Testis (tissue), 2 donors: ENCODE measurements at regions not wholly inside any gene's neighbourhood (a gene's known extent, or its start where the extent isn't known, plus 50 kb on each side); places are given as distances from the start of the nearest gene placed in this dataset.

Experiments
- DNase-seq: peaks from one replicate; pipeline ENCODE4 v3.0.0-alpha.2; 2019
- H3K27ac ChIP-seq, 2 donors: fragments of 200-600 bp; sonication (generic); one replicate each; pipeline ENCODE4 v1.5.1; 2019
- H3K27me3 ChIP-seq: fragments of 200-600 bp; sonication (generic); one replicate; pipeline ENCODE4 v1.5.1; 2019
- H3K36me3 ChIP-seq: fragments of 200-600 bp; sonication (generic); one replicate; pipeline ENCODE4 v1.5.1; 2017; ENCODE audit warnings: low read depth; ENCODE audit errors: missing control alignments
- H3K4me1 ChIP-seq: fragments of 200-600 bp; sonication (generic); one replicate; pipeline ENCODE4 v1.5.1; 2019
- H3K4me3 ChIP-seq, 2 donors: fragments of 200-600 bp; sonication (generic); one replicate each; pipeline ENCODE4 v1.5.1; 2017 to 2019
- H3K9me3 ChIP-seq: fragments of 200-600 bp; sonication (generic); one replicate; pipeline ENCODE4 v1.5.1; 2017
- POLR2A ChIP-seq: fragments of 450-650 bp; IDR thresholded peaks from one replicate; pipeline ENCODE4 v1.6.1; 2017; ENCODE audit warnings: antibody characterized with exemption, mild to moderate bottlenecking, moderate library complexity
- WGBS, 2 donors: methylation state at CpG; one replicate each; pipeline ENCODE4 v1.1.5; 2018; 5-methylcytosine and 5-hydroxymethylcytosine counted together
- intact Hi-C: fragments of 100-400 bp; cut with DNase I; formaldehyde crosslinking; loops from one replicate; pipeline ENCODE4 v1.15.1; 2023; ENCODE audit warnings: low total_unique reads
- TF ChIP-seq, protein P1 (sequence below), 3 experiments: fragments of 450-650 bp in 2 of 3; fragments of 200-600 bp in 1 of 3; sonication (generic) in 1 of 3; IDR thresholded peaks; one replicate each; pipeline ENCODE4 v1.5.1; 2016 to 2019; ENCODE audit warnings: antibody characterized with exemption in 3 of 3, mild to moderate bottlenecking in 2 of 3, moderate library complexity in 1 of 3

DNA sequence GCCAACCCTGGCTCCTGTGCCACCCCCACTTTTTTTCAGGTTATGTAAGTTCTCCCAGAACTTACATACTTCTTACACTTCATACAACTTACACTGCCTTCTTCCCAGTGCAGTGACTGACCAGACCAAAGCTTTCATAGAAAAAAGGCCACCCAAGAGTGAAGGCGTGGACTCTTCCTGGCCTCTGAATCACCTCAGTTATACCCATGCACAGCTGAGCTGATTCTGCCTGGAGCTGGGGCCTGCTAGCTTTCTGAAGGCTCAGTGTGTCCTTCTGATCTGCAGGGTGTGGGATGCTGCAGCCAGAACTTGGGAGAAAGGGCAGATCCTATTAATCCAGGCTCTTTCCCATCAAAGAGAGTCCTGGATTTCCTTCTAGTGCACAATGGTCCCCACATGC, 216.1 kb downstream of the TTC32 start:
- DNase-seq, result peak; percentile 25
- H3K27ac ChIP-seq, result no peak overlapping the region
- no peaks in the 10 kb centered on the region for H3K36me3 ChIP-seq
- 73 to 82% methylated on average over 1 of the region's 1 CpG for WGBS, 2 donors
- H3K4me1 ChIP-seq, result peaks cover 8% of the 10 kb centered on the region
- H3K4me3 ChIP-seq, result no peak overlapping the region
- intact Hi-C loops, result no loop called here
- no peaks in the 10 kb centered on the region for H3K9me3 ChIP-seq
- TF ChIP-seq, protein P1, sequence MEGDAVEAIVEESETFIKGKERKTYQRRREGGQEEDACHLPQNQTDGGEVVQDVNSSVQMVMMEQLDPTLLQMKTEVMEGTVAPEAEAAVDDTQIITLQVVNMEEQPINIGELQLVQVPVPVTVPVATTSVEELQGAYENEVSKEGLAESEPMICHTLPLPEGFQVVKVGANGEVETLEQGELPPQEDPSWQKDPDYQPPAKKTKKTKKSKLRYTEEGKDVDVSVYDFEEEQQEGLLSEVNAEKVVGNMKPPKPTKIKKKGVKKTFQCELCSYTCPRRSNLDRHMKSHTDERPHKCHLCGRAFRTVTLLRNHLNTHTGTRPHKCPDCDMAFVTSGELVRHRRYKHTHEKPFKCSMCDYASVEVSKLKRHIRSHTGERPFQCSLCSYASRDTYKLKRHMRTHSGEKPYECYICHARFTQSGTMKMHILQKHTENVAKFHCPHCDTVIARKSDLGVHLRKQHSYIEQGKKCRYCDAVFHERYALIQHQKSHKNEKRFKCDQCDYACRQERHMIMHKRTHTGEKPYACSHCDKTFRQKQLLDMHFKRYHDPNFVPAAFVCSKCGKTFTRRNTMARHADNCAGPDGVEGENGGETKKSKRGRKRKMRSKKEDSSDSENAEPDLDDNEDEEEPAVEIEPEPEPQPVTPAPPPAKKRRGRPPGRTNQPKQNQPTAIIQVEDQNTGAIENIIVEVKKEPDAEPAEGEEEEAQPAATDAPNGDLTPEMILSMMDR (IDR thresholded peaks at IDR 0.05), result no peak
- TF ChIP-seq POLR2A, result no peak
- no peaks in the 10 kb centered on the region for H3K27me3 ChIP-seq

DNA sequence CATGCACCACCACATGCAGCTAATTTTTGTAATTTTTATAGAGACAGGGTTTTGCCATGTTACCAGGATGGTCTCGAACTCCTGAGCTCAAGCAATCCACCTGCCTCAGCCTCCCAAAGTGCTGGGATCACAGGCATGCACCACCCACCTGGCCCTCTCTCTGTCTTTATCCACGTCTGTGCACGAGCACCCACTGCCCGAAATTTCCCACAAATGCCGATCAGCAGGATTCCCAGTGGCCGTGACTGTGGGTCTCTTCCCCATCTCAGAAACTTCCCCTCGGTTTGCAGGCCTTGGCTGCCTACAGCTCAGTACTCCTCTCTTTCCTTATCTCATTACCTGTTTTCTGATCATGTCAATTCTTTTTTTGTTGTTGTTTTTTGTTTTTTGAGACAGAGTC, 217.3 kb downstream of the TTC32 start:
- no peak overlapping the region for H3K27ac ChIP-seq
- no peaks in the 10 kb centered on the region for H3K27me3 ChIP-seq
- TF ChIP-seq, protein P1 (IDR thresholded peaks at IDR 0.05), result no peak
- no peak for TF ChIP-seq POLR2A
- H3K36me3 ChIP-seq, result no peaks in the 10 kb centered on the region
- WGBS, 2 donors, result 88 to 91% methylated on average over 7 of the region's 7 CpGs
- DNase-seq, result no peak
- H3K4me1 ChIP-seq, result peaks cover 8% of the 10 kb centered on the region
- no peaks in the 10 kb centered on the region for H3K9me3 ChIP-seq
- intact Hi-C loops, result no loop called here
- H3K4me3 ChIP-seq, result no peak overlapping the region

DNA sequence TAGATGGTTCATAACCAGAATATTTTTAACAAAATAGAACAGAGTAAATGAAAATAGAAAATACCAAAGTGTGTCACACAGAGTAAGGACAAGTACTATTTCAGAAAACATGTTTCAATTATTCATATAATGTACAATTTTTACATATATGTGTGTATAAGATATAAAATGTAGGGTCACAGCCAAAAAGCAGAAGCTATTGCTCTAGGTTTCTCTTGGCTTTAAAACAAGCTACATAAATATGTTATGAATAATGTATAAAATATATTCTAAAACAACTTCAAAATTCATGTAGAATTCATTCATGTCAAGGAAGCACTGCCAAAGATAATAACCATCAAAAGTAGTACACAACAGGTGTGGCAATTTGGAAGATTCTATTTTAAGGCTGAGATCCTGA, 218.2 kb downstream of the TTC32 start:
- no peak for DNase-seq
- H3K36me3 ChIP-seq, result no peaks in the 10 kb centered on the region
- intact Hi-C loops, result no loop called here
- no peak overlapping the region for H3K4me3 ChIP-seq
- no peak for TF ChIP-seq POLR2A
- TF ChIP-seq, protein P1 (IDR thresholded peaks at IDR 0.05), result no peak
- H3K4me1 ChIP-seq, result peaks cover 8% of the 10 kb centered on the region
- no peaks in the 10 kb centered on the region for H3K9me3 ChIP-seq
- no peaks in the 10 kb centered on the region for H3K27me3 ChIP-seq
- no peak overlapping the region for H3K27ac ChIP-seq

DNA sequence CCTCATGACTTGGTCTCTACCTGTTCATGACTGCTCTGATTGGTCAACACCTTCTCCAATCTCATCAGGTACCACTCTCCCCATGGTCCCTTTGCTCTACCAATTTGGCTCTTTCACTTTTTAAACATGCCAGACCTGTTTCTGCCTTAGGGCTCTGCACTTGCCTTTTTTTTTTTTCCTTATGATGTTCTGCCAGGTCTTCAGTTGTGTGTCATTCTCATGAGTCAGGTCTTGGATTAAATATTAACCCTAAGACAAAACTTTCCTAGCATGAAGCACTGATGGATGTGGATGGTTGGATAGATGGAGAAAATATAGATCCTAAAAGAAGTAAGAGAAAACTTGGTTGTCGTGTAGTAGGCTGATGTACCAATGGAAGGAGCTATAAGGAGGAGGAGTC, 219.3 kb downstream of the TTC32 start:
- H3K27ac ChIP-seq, result no peak overlapping the region
- intact Hi-C loops, result no loop called here
- H3K36me3 ChIP-seq, result no peaks in the 10 kb centered on the region
- WGBS, 2 donors, result 84 to 97% methylated on average over 1 of the region's 1 CpG
- no peak overlapping the region for H3K4me3 ChIP-seq
- DNase-seq, result no peak
- no peaks in the 10 kb centered on the region for H3K9me3 ChIP-seq
- TF ChIP-seq POLR2A, result no peak
- TF ChIP-seq, protein P1 (IDR thresholded peaks at IDR 0.05), result no peak
- H3K4me1 ChIP-seq, result peaks cover 6% of the 10 kb centered on the region
- H3K27me3 ChIP-seq, result no peaks in the 10 kb centered on the region

DNA sequence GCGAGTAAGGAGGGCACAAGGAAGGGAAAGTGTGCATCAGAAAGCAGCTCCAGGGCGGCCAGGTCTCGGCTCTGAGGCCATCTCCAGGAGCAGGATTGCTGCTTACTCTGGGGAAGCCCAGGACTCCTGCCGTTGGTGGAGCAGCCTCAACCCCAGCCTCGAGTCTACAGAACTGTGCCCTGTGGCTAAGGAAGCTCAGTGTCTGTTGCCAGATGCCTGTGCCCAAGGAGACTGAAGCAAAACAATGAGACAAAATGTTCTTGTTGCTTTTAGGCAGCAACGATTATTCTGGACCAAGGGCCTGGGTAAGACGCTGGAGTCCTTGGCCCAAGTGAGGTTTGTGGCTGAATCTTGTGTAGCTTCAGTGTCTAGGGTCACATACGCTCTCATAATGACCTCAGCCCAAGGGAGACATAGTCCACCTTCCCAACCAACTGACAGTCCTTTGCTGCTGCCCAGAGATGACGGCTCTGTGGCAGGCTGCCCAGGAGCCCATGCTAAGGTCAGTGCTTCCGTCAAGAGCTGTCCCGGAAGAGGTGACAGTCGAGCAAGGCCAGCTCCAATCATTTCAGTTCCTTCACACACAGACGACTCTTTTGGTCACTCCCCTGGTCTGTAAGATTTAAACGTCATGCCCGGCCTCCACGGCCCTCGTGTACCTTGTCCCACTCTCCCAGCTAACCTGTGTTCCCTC, 223.8 kb downstream of the TTC32 start:
- H3K4me3 ChIP-seq, result no peak overlapping the region
- TF ChIP-seq, protein P1 (IDR thresholded peaks at IDR 0.05), result no peak
- no peak for TF ChIP-seq POLR2A
- intact Hi-C loops, result no loop called here
- no peak for DNase-seq
- no peaks in the 10 kb centered on the region for H3K4me1 ChIP-seq
- 71 to 74% methylated on average over 17 of the region's 17 CpGs for WGBS, 2 donors
- H3K27me3 ChIP-seq, result no peaks in the 10 kb centered on the region
- no peak overlapping the region for H3K27ac ChIP-seq
- H3K9me3 ChIP-seq, result no peaks in the 10 kb centered on the region
- H3K36me3 ChIP-seq, result no peaks in the 10 kb centered on the region
